NT2/D1 (cell line): ENCODE measurements at regions not wholly inside any gene's neighbourhood (a gene's known extent, or its start where the extent isn't known, plus 50 kb on each side); places are given as distances from the start of the nearest gene placed in this dataset.

Experiments
- SUZ12 ChIP-seq: IDR thresholded peaks from 2 replicates; pipeline ENCODE4 v1.6.1; 2011; ENCODE audit not compliant: insufficient read length, insufficient read depth; ENCODE audit errors: extremely low read depth
- YY1 ChIP-seq: IDR thresholded peaks from 2 replicates; pipeline ENCODE4 v1.6.1; 2011; ENCODE audit not compliant: insufficient read length, insufficient read depth

GRCh38 chr6:14920276-14920675 is 325.6 kb upstream of the JARID2 start:
- TF ChIP-seq SUZ12 (no peak), YY1 (no peak)
